H9 (cell line): ENCODE measurements at regions not wholly inside any gene's neighbourhood (a gene's known extent, or its start where the extent isn't known, plus 50 kb on each side); places are given as distances from the start of the nearest gene placed in this dataset.

Experiments
- DNase-seq: peaks from one replicate; pipeline ENCODE4 v3.0.0-alpha.2; 2017
- H2AFZ ChIP-seq: one replicate; pipeline ENCODE4 v1.6.1; 2013; ENCODE audit warnings: mild to moderate bottlenecking, low read length, control low read depth, moderate library complexity
- H2AK5ac ChIP-seq: 2 replicates; pipeline ENCODE4 v1.6.1; 2013; ENCODE audit warnings: low read length, control low read depth, mixed read lengths; ENCODE audit not compliant: insufficient read length
- H2BK120ac ChIP-seq: one replicate; pipeline ENCODE4 v1.6.1; 2013; ENCODE audit warnings: low read depth, mild to moderate bottlenecking, low read length, control low read depth, inconsistent platforms; ENCODE audit not compliant: poor library complexity, severe bottlenecking
- H2BK12ac ChIP-seq: 2 replicates; pipeline ENCODE4 v1.6.1; 2013; ENCODE audit warnings: low read length, control low read depth, mixed read lengths, low read depth; ENCODE audit not compliant: insufficient read length
- H2BK15ac ChIP-seq: 2 replicates; pipeline ENCODE4 v1.6.1; 2013; ENCODE audit warnings: low read depth, low read length, control low read depth
- H2BK20ac ChIP-seq: one replicate; pipeline ENCODE4 v1.6.1; 2013; ENCODE audit warnings: low read depth, mild to moderate bottlenecking, low read length, control low read depth, inconsistent platforms; ENCODE audit not compliant: poor library complexity, severe bottlenecking
- H2BK5ac ChIP-seq: 2 replicates; pipeline ENCODE4 v1.6.1; 2013; ENCODE audit warnings: low read length, control low read depth, mixed read lengths; ENCODE audit not compliant: insufficient read length
- H3K14ac ChIP-seq: 2 replicates; pipeline ENCODE4 v1.6.1; 2013; ENCODE audit warnings: low read length, control low read depth; ENCODE audit not compliant: insufficient read depth
- H3K18ac ChIP-seq: 2 replicates; pipeline ENCODE4 v1.6.1; 2013; ENCODE audit warnings: low read depth, mild to moderate bottlenecking, mixed read lengths, low read length, control low read depth; ENCODE audit not compliant: insufficient read length
- H3K23ac ChIP-seq: 2 replicates; pipeline ENCODE4 v1.6.1; 2013; ENCODE audit warnings: low read length, control low read depth, mixed read lengths, low read depth; ENCODE audit not compliant: insufficient read length
- H3K23me2 ChIP-seq: 2 replicates; pipeline ENCODE4 v1.6.1; 2013; ENCODE audit warnings: low read depth, mild to moderate bottlenecking, mixed read lengths, low read length, control low read depth; ENCODE audit not compliant: insufficient read length, poor library complexity, severe bottlenecking
- H3K27ac ChIP-seq: 2 replicates; pipeline ENCODE4 v1.5.1; 2013; ENCODE audit warnings: low read length, control low read depth, mixed read lengths, low read depth; ENCODE audit not compliant: insufficient read length
- H3K27me3 ChIP-seq: 2 replicates; pipeline ENCODE4 v1.6.1; 2013; ENCODE audit warnings: low read length, control low read depth, inconsistent platforms; ENCODE audit not compliant: insufficient read depth
- H3K4ac ChIP-seq: 2 replicates; pipeline ENCODE4 v1.6.1; 2013; ENCODE audit warnings: low read depth, mild to moderate bottlenecking, control low read depth, inconsistent platforms, low read length, moderate library complexity
- H3K4me1 ChIP-seq: 2 replicates; pipeline ENCODE4 v1.6.1; 2013; ENCODE audit warnings: low read length, control low read depth, inconsistent platforms; ENCODE audit not compliant: insufficient read depth
- H3K4me2 ChIP-seq: 2 replicates; pipeline ENCODE4 v1.6.1; 2013; ENCODE audit warnings: low read length, control low read depth, mixed read lengths; ENCODE audit not compliant: insufficient read length, insufficient read depth
- H3K56ac ChIP-seq: 2 replicates; pipeline ENCODE4 v1.6.1; 2013; ENCODE audit warnings: low read depth, mild to moderate bottlenecking, mixed read lengths, low read length, control low read depth; ENCODE audit not compliant: insufficient read length
- H3K79me1 ChIP-seq: 2 replicates; pipeline ENCODE4 v1.6.1; 2013; ENCODE audit warnings: low read depth, mild to moderate bottlenecking, moderate library complexity, low read length, control low read depth, inconsistent platforms; ENCODE audit not compliant: insufficient read depth, poor library complexity, severe bottlenecking
- H3K79me2 ChIP-seq: 2 replicates; pipeline ENCODE4 v1.6.1; 2013; ENCODE audit warnings: low read length, control low read depth, inconsistent platforms; ENCODE audit not compliant: insufficient read depth
- H3K9ac ChIP-seq: 2 replicates; pipeline ENCODE4 v1.6.1; 2013; ENCODE audit warnings: low read length, control low read depth, mixed read lengths; ENCODE audit not compliant: insufficient read length; ENCODE audit errors: extremely low read depth
- H3K9me3 ChIP-seq: one replicate; pipeline ENCODE4 v1.6.1; 2013; ENCODE audit warnings: low read depth, low read length, inconsistent platforms; ENCODE audit not compliant: control insufficient read depth
- H3T11ph ChIP-seq: one replicate; pipeline ENCODE4 v1.6.1; 2013; ENCODE audit warnings: mild to moderate bottlenecking, low read length, control low read depth, inconsistent platforms
- H4K20me1 ChIP-seq: one replicate; pipeline ENCODE4 v1.6.1; 2013; ENCODE audit not compliant: control insufficient read depth, insufficient read length, insufficient read depth
- H4K5ac ChIP-seq: 2 replicates; pipeline ENCODE4 v1.6.1; 2013; ENCODE audit warnings: low read depth, mild to moderate bottlenecking, mixed read lengths, low read length, control low read depth; ENCODE audit not compliant: insufficient read length
- H4K8ac ChIP-seq: replicated peaks from 2 replicates; pipeline ENCODE4 v1.6.1; 2013; ENCODE audit warnings: low read length, control low read depth, mixed read lengths, low read depth; ENCODE audit not compliant: insufficient read length
- H4K91ac ChIP-seq: 2 replicates; pipeline ENCODE4 v1.6.1; 2013; ENCODE audit warnings: low read depth, mild to moderate bottlenecking, moderate library complexity, mixed read lengths, low read length, control low read depth; ENCODE audit not compliant: insufficient read length
- H3K27ac Mint-ChIP-seq, 3 experiments: 2 replicates in 2 of 3; 3 replicates in 1 of 3; pipeline ENCODE4 v1.8.0; 2020 to 2021; ENCODE audit warnings: mixed read lengths in 3 of 3, mild to moderate bottlenecking in 1 of 3, moderate library complexity in 1 of 3
- H3K27me3 Mint-ChIP-seq: 2 replicates; pipeline ENCODE4 v1.8.0; 2021; ENCODE audit warnings: low read depth, mild to moderate bottlenecking, moderate library complexity, mixed read lengths
- H3K36me3 Mint-ChIP-seq, 3 experiments: 2 replicates in 2 of 3; 3 replicates in 1 of 3; pipeline ENCODE4 v1.8.0; 2020 to 2021; ENCODE audit warnings: low read depth in 3 of 3, mixed read lengths in 3 of 3; ENCODE audit not compliant: insufficient read depth in 1 of 3
- H3K4me1 Mint-ChIP-seq, 2 experiments: 2 replicates each; pipeline ENCODE4 v1.8.0; 2020; ENCODE audit warnings: mixed read lengths in 2 of 2
- H3K4me3 Mint-ChIP-seq, 2 experiments: 2 replicates in 1 of 2; 3 replicates in 1 of 2; pipeline ENCODE4 v1.8.0; 2020 to 2021; ENCODE audit warnings: mild to moderate bottlenecking in 2 of 2, mixed read lengths in 2 of 2, moderate library complexity in 1 of 2
- H3K9me3 Mint-ChIP-seq, 2 experiments: 2 replicates in 1 of 2; 3 replicates in 1 of 2; pipeline ENCODE4 v1.8.0; 2020; ENCODE audit warnings: mild to moderate bottlenecking in 2 of 2, mixed read lengths in 2 of 2, moderate library complexity in 1 of 2
- CTCF ChIP-seq: fragments of 200-600 bp; sonication (generic); conservative IDR thresholded peaks from 3 replicates; pipeline ENCODE4 v1.8.0; 2021; ENCODE audit warnings: antibody characterized with exemption, mild to moderate bottlenecking
- WGBS: extraction: QIAGEN DNeasy Blood & Tissue Kit; methylation state at CpG from one replicate; pipeline ENCODE4 v1.1.7; 2013; ENCODE audit warnings: missing lambda C conversion rate, low lambda C conversion rate, mixed read lengths; ENCODE audit not compliant: insufficient read length; ENCODE audit errors: extremely low coverage; 5-methylcytosine and 5-hydroxymethylcytosine counted together

- H3K36me3 Mint-ChIP-seq, result peaks cover 0 to 3% (median 0%) of the 10 kb centered on the region in 3 experiments; a peak in 2 of 7 replicates
- Histone ChIP-seq H2BK12ac (no peak overlapping the region), H4K91ac (no peak overlapping the region), H3K4me1 (peaks cover 2% of the 10 kb centered on the region; the same call in 1 of the 2 replicates), H3T11ph (no peak overlapping the region), H3K18ac (no peak overlapping the region), H3K23me2 (no peaks in the 10 kb centered on the region), H3K23ac (no peak overlapping the region), H3K9ac (no peak overlapping the region), H2BK120ac (no peak overlapping the region), H2AK5ac (no peak overlapping the region), H2BK15ac (no peak overlapping the region), H3K4me2 (no peak overlapping the region), H3K56ac (no peak overlapping the region), H3K27ac (no peak overlapping the region), H2AFZ (no peak overlapping the region), H3K79me1 (no peaks in the 10 kb centered on the region), H3K4ac (no peak overlapping the region), H2BK5ac (no peak overlapping the region), H4K5ac (no peak overlapping the region), H2BK20ac (no peak overlapping the region), H3K14ac (no peak overlapping the region), H3K79me2 (no peaks in the 10 kb centered on the region), H4K8ac (no peak overlapping the region), H4K20me1 (no peaks in the 10 kb centered on the region), H3K27me3 (no peaks in the 10 kb centered on the region), H3K9me3 (no peaks in the 10 kb centered on the region)
- H3K27ac Mint-ChIP-seq, result no peak overlapping the region
- TF ChIP-seq CTCF, result no peak
- H3K9me3 Mint-ChIP-seq, result no peaks in the 10 kb centered on the region
- no peaks in the 10 kb centered on the region for H3K27me3 Mint-ChIP-seq
- no peak overlapping the region for H3K4me3 Mint-ChIP-seq
- peaks cover 21 to 27% of the 10 kb centered on the region in 2 experiments for H3K4me1 Mint-ChIP-seq
- no CpG with 5 or more reads among the region's 1 CpG for WGBS
- DNase-seq, result no peak
These were observed 141.6 kb upstream of the AADAT start for GRCh38 chr4:170231377-170231776.
